HG03575 (cell line): ENCODE measurements at regions not wholly inside any gene's neighbourhood (a gene's known extent, or its start where the extent isn't known, plus 50 kb on each side); places are given as distances from the start of the nearest gene placed in this dataset.

Experiments used
- ATAC-seq: cut with Tn5 transposase; IDR thresholded peaks from one replicate; pipeline ENCODE4 v1.9.1; 2021; ENCODE audit not compliant: unreplicated experiment, insufficient number of reproducible peaks, low FRiP score; ENCODE audit errors: extremely low read depth

- ATAC-seq: no peak
Measured at GRCh38 chr15:93709708-93710107, 521.7 kb upstream of the MCTP2 start.

GRCh38 chr15:93708724-93709445, 522.5 kb upstream of the MCTP2 start:
- ATAC-seq: no peak

- ATAC-seq: no peak
Measured at GRCh38 chr15:93707751-93708150, 523.6 kb upstream of the MCTP2 start.

- ATAC-seq: no peak
Measured at GRCh38 chr15:93706495-93707292, 524.7 kb upstream of the MCTP2 start.

- ATAC-seq: no peak
Measured at GRCh38 chr15:93705753-93706455, 525.5 kb upstream of the MCTP2 start.

GRCh38 chr15:93703092-93703739, 528.1 kb upstream of the MCTP2 start:
- no peak for ATAC-seq

- no peak for ATAC-seq
Measured at GRCh38 chr15:93700051-93700450, 531.3 kb upstream of the MCTP2 start.

GRCh38 chr15:93694033-93694432, 537.3 kb upstream of the MCTP2 start:
- ATAC-seq: no peak

- no peak for ATAC-seq
Measured at GRCh38 chr15:93683651-93684050, 547.7 kb upstream of the MCTP2 start.

- ATAC-seq: no peak
Measured at GRCh38 chr15:93671387-93671943, 559.9 kb upstream of the MCTP2 start.

- ATAC-seq: no peak
Measured at GRCh38 chr15:93670931-93671330, 560.4 kb upstream of the MCTP2 start.

GRCh38 chr15:93664213-93664956, 567.0 kb upstream of the MCTP2 start:
- ATAC-seq: no peak

- no peak for ATAC-seq
Measured at GRCh38 chr15:93662162-93662885, 569.0 kb upstream of the MCTP2 start.

GRCh38 chr15:93658026-93658816, 569.2 kb upstream of the RGMA start:
- ATAC-seq: no peak

- no peak for ATAC-seq
Measured at GRCh38 chr15:93656041-93656440, 567.0 kb upstream of the RGMA start.

- no peak for ATAC-seq
Measured at GRCh38 chr15:93649691-93650235, 560.8 kb upstream of the RGMA start.

- no peak for ATAC-seq
Measured at GRCh38 chr15:93646193-93646592, 557.2 kb upstream of the RGMA start.
